Bronchial epithelial cell (primary cell): ENCODE measurements at regions not wholly inside any gene's neighbourhood (a gene's known extent, or its start where the extent isn't known, plus 50 kb on each side); places are given as distances from the start of the nearest gene placed in this dataset.
A peak's percentile ranks its signal among the peaks of the same experiment; 100 is the strongest.

Source experiments
- DNase-seq: peaks from one replicate; pipeline ENCODE4 v3.0.0-alpha.2; 2010; ENCODE audit warnings: low read depth
- FAIRE-seq: peaks from 2 replicates; lab custom pipeline; 2011; peaks lifted over from hg19 to GRCh38; lab: Jason Lieb, UNC
- H3K27me3 ChIP-seq: 2 replicates; pipeline ENCODE4 v1.5.1; 2011; ENCODE audit warnings: low read length; ENCODE audit not compliant: control insufficient read depth, insufficient read depth
- H3K36me3 ChIP-seq: 2 replicates; pipeline ENCODE4 v1.5.1; 2011; ENCODE audit warnings: low read length; ENCODE audit not compliant: control insufficient read depth, insufficient read depth
- H3K4me3 ChIP-seq: 2 replicates; pipeline ENCODE4 v1.5.1; 2011; ENCODE audit warnings: mild to moderate bottlenecking, low read depth, low read length, control low read depth
- TF ChIP-seq, protein P1 (sequence below): IDR thresholded peaks from 2 replicates; pipeline ENCODE4 v1.5.1; 2011; ENCODE audit warnings: mild to moderate bottlenecking, moderate library complexity, low read length, control low read depth, inconsistent platforms; ENCODE audit not compliant: insufficient read depth, severe bottlenecking

DNA sequence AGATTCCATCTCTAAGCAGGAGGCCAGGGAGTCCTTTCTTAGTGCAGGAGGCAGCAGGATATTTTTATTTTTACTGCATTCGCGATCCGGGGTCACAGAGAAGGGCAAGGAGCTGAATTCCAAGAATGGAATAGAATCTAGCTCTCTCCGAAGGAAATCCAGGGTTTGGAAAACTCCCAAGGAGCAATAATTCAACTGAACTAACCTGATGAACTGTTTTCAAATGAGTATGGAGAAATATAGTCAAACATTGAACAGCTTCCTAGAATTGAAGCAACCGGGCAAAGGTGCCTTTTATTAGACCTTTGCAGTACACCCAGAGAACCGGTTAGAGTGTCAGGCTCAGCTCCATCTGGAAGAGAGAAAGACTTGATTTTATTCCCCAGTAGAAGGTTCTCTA, 120.7 kb upstream of the MAF start:
- FAIRE-seq, result no peak
- TF ChIP-seq, protein P1, sequence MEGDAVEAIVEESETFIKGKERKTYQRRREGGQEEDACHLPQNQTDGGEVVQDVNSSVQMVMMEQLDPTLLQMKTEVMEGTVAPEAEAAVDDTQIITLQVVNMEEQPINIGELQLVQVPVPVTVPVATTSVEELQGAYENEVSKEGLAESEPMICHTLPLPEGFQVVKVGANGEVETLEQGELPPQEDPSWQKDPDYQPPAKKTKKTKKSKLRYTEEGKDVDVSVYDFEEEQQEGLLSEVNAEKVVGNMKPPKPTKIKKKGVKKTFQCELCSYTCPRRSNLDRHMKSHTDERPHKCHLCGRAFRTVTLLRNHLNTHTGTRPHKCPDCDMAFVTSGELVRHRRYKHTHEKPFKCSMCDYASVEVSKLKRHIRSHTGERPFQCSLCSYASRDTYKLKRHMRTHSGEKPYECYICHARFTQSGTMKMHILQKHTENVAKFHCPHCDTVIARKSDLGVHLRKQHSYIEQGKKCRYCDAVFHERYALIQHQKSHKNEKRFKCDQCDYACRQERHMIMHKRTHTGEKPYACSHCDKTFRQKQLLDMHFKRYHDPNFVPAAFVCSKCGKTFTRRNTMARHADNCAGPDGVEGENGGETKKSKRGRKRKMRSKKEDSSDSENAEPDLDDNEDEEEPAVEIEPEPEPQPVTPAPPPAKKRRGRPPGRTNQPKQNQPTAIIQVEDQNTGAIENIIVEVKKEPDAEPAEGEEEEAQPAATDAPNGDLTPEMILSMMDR, result no peak

DNA sequence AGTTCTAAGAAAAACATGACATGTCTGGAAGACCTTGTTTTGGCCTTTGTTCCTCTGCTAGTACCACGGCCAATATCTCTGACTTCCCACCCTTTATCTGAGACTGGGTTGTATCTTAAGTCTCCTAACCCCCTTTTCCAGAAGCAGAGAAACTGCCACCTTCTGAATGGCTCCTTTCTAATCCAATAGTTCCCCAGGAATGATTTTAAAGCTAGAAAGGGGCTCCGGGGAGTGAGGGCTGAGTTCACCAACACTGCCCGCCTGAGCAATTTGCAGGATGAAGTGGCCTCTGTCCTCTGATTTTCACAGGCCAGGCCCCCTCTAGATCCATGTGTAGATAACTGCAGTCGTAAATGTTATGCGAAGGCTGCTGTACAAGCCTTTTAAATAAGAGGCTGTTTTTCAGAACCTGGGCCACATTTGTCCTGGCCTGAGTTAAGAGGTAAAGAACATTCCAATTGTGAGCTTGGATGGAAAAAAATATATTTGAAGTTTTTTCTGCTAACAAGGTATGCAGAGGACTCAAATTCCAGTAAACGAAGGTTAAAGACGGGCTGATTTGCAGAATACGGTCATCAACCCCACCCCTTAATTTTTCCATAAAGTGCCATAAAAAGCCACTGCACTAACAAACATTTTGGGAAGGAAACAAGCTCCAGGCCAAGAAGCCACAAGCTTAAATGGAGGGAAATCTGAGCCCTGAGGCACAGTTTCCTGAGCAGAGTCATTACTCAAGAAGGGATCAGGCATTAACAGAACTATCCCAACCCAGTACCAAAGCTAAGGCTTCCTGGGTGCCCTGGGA, 117.0 kb upstream of the MAF start:
- no peak for DNase-seq
- TF ChIP-seq, protein P1, result no peak
- H3K4me3 ChIP-seq, result no peak overlapping the region
- H3K36me3 ChIP-seq, result no peaks in the 10 kb centered on the region
- peaks cover 2% of the 10 kb centered on the region for H3K27me3 ChIP-seq
- no peak for FAIRE-seq

More for the DNA sequence above, 120.7 kb upstream of the MAF start:
- no peak overlapping the region for H3K4me3 ChIP-seq
- peaks cover 2% of the 10 kb centered on the region for H3K27me3 ChIP-seq
- no peak for DNase-seq
- H3K36me3 ChIP-seq, result no peaks in the 10 kb centered on the region

DNA sequence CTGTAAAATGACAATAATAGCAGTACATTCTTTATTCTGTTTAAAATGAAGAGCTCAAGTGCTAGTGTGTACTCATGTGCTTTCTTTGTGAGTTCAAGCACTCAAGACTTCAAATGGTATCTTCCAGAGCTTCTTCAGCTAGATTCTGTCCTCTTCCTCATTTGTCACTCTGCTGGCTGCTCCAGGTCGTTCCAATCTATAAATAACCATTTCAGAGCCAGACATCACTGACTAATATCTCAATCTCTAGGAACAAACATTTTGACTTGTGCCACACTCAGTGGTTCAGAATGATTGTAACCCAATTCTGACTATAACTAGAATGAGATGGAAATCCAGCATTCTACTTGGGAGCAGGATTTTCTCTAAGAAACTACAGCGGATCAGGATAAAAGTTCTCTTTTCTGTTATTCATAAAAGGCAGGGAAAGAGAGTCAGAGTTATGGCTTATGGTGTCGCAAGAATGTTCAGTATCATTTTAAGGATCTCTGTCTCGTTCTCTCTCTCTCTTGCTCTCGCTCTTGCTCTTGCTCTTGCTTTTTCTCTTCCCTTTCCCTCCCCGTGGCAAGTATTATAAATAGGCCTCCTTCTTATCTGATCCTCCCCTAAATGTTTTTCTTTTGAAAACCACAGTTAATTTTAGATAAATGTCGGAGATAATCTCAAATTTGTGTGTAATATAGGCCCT, 116.3 kb upstream of the MAF start:
- no peak for FAIRE-seq
- TF ChIP-seq, protein P1, result no peak
- no peak for DNase-seq

DNA sequence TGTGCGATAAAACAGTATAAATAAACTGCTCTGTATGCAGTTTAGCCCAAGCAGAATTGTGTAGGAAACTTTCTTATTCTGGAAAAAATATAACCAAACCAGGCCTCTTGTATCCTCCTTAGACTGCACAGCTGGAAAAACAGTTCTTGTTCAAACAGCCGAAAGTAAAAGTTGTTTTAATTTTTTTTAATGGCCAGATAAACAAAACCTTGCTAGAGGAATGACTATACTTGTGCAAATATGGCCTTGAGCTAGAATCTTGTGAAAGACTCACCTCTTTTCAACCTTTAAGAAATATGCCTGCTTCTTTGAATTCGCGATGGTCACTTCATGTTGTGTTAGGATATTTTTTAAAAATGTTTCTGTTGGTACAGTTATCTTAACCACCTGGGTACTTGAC, 114.5 kb upstream of the MAF start:
- no peak overlapping the region for H3K4me3 ChIP-seq
- peaks cover 2% of the 10 kb centered on the region for H3K27me3 ChIP-seq
- DNase-seq (peak; percentile 55), FAIRE-seq (no peak)
- H3K36me3 ChIP-seq, result no peaks in the 10 kb centered on the region
- TF ChIP-seq, protein P1, result no peak

More for the DNA sequence above, 116.3 kb upstream of the MAF start:
- Histone ChIP-seq H3K27me3 (peaks cover 2% of the 10 kb centered on the region), H3K36me3 (no peaks in the 10 kb centered on the region), H3K4me3 (no peak overlapping the region)

DNA sequence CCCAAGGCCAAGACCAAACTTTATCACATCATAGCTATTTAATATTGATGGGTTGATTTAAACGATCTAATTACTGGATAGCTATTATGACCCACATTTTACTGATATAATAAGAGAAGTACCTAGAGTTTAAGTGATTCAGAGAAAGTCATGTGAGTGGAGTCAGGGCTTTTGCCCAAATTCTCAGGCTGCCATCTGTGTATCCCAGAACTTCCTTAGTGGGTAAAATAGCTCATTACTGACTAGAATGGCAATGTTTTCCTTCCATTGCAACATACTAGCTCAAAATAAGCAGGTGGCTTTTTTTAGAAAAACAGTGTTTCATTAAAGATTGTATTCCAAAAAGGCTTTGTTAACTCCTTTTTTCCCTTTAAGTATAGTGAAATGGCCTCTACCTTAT, 113.9 kb upstream of the MAF start:
- FAIRE-seq (no peak), DNase-seq (no peak)
- H3K36me3 ChIP-seq, result no peaks in the 10 kb centered on the region
- no peak overlapping the region for H3K4me3 ChIP-seq
- peaks cover 2% of the 10 kb centered on the region for H3K27me3 ChIP-seq
- TF ChIP-seq, protein P1, result no peak
